ENCODE measurements at regions not wholly inside any gene's neighbourhood (a gene's known extent, or its start where the extent isn't known, plus 50 kb on each side); places are given as distances from the start of the nearest gene placed in this dataset.

DNA sequence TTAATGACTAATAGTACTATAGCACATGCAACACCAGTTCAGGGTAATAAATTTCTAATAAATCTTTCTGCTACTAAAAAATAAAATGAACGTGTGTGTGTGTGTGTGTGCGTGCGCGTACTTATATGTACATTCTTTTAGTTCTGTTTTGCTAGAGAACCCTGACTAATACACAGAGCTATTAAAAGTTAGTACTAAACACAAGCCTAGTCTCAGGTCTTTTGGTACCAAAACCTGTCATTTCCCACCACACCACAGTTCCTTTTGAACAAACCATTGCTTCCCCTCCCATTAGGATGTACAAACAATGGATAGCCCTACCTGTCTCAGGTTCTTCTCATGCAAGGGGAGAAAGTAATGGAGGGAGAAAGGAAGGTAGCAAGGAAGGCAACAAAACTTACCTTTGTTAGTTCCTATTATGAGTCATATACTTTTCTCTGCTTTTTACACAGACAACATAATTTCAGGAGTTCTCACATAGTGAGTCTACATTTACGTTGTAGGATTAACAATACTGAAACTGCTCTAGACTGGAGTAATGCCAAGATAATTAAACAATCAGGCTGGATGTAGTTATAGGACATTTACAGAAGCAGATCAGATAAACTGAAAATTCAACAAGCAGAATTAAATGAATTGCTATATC, 427.2 kb downstream of the KCNJ3 start:
- no peak overlapping the region for H3K4me2 ChIP-seq (ENCODE audit: low read length)
- no peaks in the 10 kb centered on the region for H3K36me3 ChIP-seq (ENCODE audit: control insufficient read depth, low read length)
- H3K79me2 ChIP-seq (ENCODE audit: control insufficient read depth, low read length): no peaks in the 10 kb centered on the region
- H3F3A ChIP-seq (ENCODE audit: control insufficient read depth, insufficient read depth): no peaks in the 10 kb centered on the region
- TF ChIP-seq, protein P1, sequence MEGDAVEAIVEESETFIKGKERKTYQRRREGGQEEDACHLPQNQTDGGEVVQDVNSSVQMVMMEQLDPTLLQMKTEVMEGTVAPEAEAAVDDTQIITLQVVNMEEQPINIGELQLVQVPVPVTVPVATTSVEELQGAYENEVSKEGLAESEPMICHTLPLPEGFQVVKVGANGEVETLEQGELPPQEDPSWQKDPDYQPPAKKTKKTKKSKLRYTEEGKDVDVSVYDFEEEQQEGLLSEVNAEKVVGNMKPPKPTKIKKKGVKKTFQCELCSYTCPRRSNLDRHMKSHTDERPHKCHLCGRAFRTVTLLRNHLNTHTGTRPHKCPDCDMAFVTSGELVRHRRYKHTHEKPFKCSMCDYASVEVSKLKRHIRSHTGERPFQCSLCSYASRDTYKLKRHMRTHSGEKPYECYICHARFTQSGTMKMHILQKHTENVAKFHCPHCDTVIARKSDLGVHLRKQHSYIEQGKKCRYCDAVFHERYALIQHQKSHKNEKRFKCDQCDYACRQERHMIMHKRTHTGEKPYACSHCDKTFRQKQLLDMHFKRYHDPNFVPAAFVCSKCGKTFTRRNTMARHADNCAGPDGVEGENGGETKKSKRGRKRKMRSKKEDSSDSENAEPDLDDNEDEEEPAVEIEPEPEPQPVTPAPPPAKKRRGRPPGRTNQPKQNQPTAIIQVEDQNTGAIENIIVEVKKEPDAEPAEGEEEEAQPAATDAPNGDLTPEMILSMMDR (IDR thresholded peaks at IDR 0.05; ENCODE audit: low read depth, low read length, poor library complexity, severe bottlenecking): no peak
- no peak for TF ChIP-seq EZH2phosphoT487 (IDR thresholded peaks at IDR 0.05; ENCODE audit: borderline replicate concordance, low read length)
- H4K20me1 ChIP-seq (ENCODE audit: control insufficient read depth, insufficient read depth, low read depth, low read length): no peaks in the 10 kb centered on the region
- no peaks in the 10 kb centered on the region for H3K27me3 ChIP-seq (ENCODE audit: control insufficient read depth, low read length)
- no peaks in the 10 kb centered on the region for H3K9me3 ChIP-seq (ENCODE audit: control insufficient read depth, insufficient read depth, low read length)
- H3K9me2 ChIP-seq (replicated peaks; ENCODE audit: control insufficient read depth, low read length): no peaks in the 10 kb centered on the region
- no peaks in the 10 kb centered on the region for H3K4me1 ChIP-seq (ENCODE audit: control insufficient read depth, low read length)
- H3K27ac ChIP-seq (ENCODE audit: low read depth, low read length): no peak overlapping the region
- H3K4me3 ChIP-seq (ENCODE audit: low read length): no peak overlapping the region

DNA sequence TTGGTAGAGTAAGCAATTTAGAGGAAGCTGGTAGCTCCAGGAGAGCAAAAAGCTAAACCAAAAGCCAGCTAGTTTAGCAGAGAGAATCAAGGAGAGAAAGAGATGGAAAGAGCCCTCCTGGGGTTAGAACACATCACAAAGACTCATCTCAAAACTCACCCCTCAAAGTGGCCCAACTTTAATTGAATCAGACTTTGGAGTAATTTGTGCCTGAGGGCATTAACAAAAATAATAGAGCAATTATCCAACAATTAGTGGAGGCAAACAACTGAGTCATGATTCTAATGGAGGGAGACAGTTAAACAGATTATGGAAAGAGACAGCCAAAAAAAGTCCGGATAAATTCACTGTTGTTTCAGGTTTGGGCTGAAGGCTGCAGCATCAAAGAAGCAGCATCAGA, 417.4 kb downstream of the KCNJ3 start:
- Histone ChIP-seq H3K27me3 (ENCODE audit: control insufficient read depth, low read length) (no peaks in the 10 kb centered on the region), H3K4me2 (ENCODE audit: low read length) (no peak overlapping the region), H3K27ac (ENCODE audit: low read depth, low read length) (no peak overlapping the region), H3K79me2 (ENCODE audit: control insufficient read depth, low read length) (no peaks in the 10 kb centered on the region), H3K4me1 (ENCODE audit: control insufficient read depth, low read length) (no peaks in the 10 kb centered on the region), H3F3A (ENCODE audit: control insufficient read depth, insufficient read depth) (no peaks in the 10 kb centered on the region), H3K9me2 (replicated peaks; ENCODE audit: control insufficient read depth, low read length) (no peaks in the 10 kb centered on the region), H4K20me1 (ENCODE audit: control insufficient read depth, insufficient read depth, low read depth, low read length) (no peaks in the 10 kb centered on the region), H3K36me3 (ENCODE audit: control insufficient read depth, low read length) (no peaks in the 10 kb centered on the region), H3K9me3 (ENCODE audit: control insufficient read depth, insufficient read depth, low read length) (peaks cover 16% of the 10 kb centered on the region; the same call in 1 of the 2 replicates), H3K4me3 (ENCODE audit: low read length) (no peak overlapping the region)
- no peak for TF ChIP-seq EZH2phosphoT487 (IDR thresholded peaks at IDR 0.05; ENCODE audit: borderline replicate concordance, low read length)
- TF ChIP-seq, protein P1 (IDR thresholded peaks at IDR 0.05; ENCODE audit: low read depth, low read length, poor library complexity, severe bottlenecking): no peak

DNA sequence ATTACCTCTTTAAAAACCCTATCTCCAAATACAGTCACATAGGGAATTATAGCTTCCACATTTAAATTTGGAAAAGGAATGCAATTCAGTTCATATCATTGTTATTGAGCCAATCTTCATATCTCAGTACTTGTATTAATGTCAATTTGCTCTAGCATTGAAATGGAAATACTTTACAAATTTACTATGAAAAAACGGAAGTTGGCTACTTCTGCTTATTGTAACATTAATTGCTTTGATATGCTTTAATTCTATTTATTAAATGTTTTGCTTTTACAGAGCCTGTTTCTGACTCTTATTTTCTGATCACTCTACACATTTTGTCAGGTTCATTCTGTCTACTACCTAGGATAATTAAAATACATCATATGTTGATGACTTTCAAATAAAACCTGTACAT, 412.6 kb downstream of the KCNJ3 start:
- peaks cover 8% of the 10 kb centered on the region; the same call in 1 of the 2 replicates for H3K9me3 ChIP-seq (ENCODE audit: control insufficient read depth, insufficient read depth, low read length)
- no peaks in the 10 kb centered on the region for H3K36me3 ChIP-seq (ENCODE audit: control insufficient read depth, low read length)
- H3K79me2 ChIP-seq (ENCODE audit: control insufficient read depth, low read length): no peaks in the 10 kb centered on the region
- no peaks in the 10 kb centered on the region for H4K20me1 ChIP-seq (ENCODE audit: control insufficient read depth, insufficient read depth, low read depth, low read length)
- H3F3A ChIP-seq (ENCODE audit: control insufficient read depth, insufficient read depth): no peaks in the 10 kb centered on the region
- no peak overlapping the region for H3K27ac ChIP-seq (ENCODE audit: low read depth, low read length)
- no peaks in the 10 kb centered on the region for H3K27me3 ChIP-seq (ENCODE audit: control insufficient read depth, low read length)
- no peak for TF ChIP-seq EZH2phosphoT487 (IDR thresholded peaks at IDR 0.05; ENCODE audit: borderline replicate concordance, low read length)
- TF ChIP-seq, protein P1 (IDR thresholded peaks at IDR 0.05; ENCODE audit: low read depth, low read length, poor library complexity, severe bottlenecking): no peak
- no peak overlapping the region for H3K4me3 ChIP-seq (ENCODE audit: low read length)
- H3K4me1 ChIP-seq (ENCODE audit: control insufficient read depth, low read length): no peaks in the 10 kb centered on the region
- no peak overlapping the region for H3K4me2 ChIP-seq (ENCODE audit: low read length)
- no peaks in the 10 kb centered on the region for H3K9me2 ChIP-seq (replicated peaks; ENCODE audit: control insufficient read depth, low read length)

All from DOHH2 (cell line).